Psoas muscle (tissue), 7 donors: ENCODE measurements at regions not wholly inside any gene's neighbourhood (a gene's known extent, or its start where the extent isn't known, plus 50 kb on each side); places are given as distances from the start of the nearest gene placed in this dataset.

Experiments used
- ATAC-seq, 4 donors: fragments of 200-7000 bp; cut with Tn5 transposase; one replicate each; pipeline ENCODE4 v1.9.1; 2020; ENCODE audit warnings: moderate library complexity in 3 of 4, mild to moderate bottlenecking in 2 of 4
- DNase-seq, 2 donors: peaks; one replicate each; pipeline ENCODE4 v3.0.0-alpha.2; 2020
- H3K27ac ChIP-seq: fragments of 200-600 bp; one replicate; pipeline ENCODE4 v1.8.0; 2022
- H3K27me3 ChIP-seq, 3 donors: fragments of 200-600 bp in 1 of 3; one replicate each; pipeline versions ENCODE4 v1.6.1 to v1.8.0; 2013 to 2022; ENCODE audit warnings: low read length in 2 of 3, mild to moderate bottlenecking in 2 of 3, moderate library complexity in 1 of 3; ENCODE audit not compliant: insufficient read depth in 3 of 3
- H3K36me3 ChIP-seq, 2 donors: fragments of 200-600 bp in 1 of 2; one replicate each; pipeline versions ENCODE4 v1.6.1 to v1.8.0; 2013 to 2022; ENCODE audit warnings: low read depth in 1 of 2, mild to moderate bottlenecking in 1 of 2, moderate library complexity in 1 of 2; ENCODE audit not compliant: insufficient read depth in 1 of 2
- H3K4me1 ChIP-seq: fragments of 200-600 bp; one replicate; pipeline ENCODE4 v1.8.0; 2022
- H3K4me3 ChIP-seq: fragments of 200-600 bp; one replicate; pipeline ENCODE4 v1.8.0; 2022; ENCODE audit warnings: mild to moderate bottlenecking
- H3K9me3 ChIP-seq: fragments of 200-600 bp; one replicate; pipeline ENCODE4 v1.8.0; 2022
- CTCF ChIP-seq: fragments of 200-600 bp; IDR thresholded peaks from one replicate; pipeline ENCODE4 v1.8.0; 2022; ENCODE audit warnings: antibody characterized with exemption
- WGBS, 3 donors: extraction: QIAGEN DNeasy Blood & Tissue Kit; methylation state at CpG; one replicate each; pipeline versions ENCODE4 v1.1.6 to v1.1.7; 2013; 5-methylcytosine and 5-hydroxymethylcytosine counted together
- intact Hi-C, 2 donors: fragments of 100-400 bp; cut with DNase I; formaldehyde crosslinking; loops; one replicate each; pipeline versions ENCODE4 v1.11.0 to v1.14.2; 2022
- donor health status: healthy with polysubstance abuse.
- donor health status: DM: no; HTN: no; CAD: no; lungs with moderate emphysema.
- donor health status: Bipolar disorder and iron deficiency.
- donor health status: healthy.
- donor health status: DM: yes; HTN: yes; CAD: no.
- donor health status: DM: no; HTN: no; CAD: no.
- donor health status: DM: yes; HTN: yes; CAD: no.

DNA sequence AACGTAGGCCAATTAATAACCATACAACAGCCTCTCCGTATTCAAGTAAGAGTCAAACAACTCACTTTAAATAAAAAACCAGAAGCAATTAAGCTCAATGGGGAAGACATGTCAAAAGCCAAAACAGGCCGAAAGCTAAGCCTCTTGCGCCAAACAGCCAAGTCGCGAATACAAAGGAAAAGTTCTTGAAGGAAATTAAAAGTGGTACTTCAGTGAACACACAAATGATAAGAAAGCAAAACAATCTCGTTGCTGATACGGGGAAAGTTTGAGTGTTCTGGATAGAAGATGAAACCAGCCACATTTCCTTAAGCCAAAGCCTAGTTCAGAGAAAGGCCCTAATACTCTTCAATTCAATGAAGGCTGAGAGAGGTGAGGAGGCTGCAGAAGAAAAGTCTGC, 53.4 kb downstream of the SIPA1L2 start:
- TF ChIP-seq CTCF, result no peak
- peaks cover 3% of the 10 kb centered on the region for H3K4me1 ChIP-seq
- H3K4me3 ChIP-seq, result no peak overlapping the region
- whole genome bisulfite sequencing, 3 donors, result 75 to 93% (median 85%) methylated on average over 8 of the region's 8 CpGs
- no peaks in the 10 kb centered on the region for H3K27me3 ChIP-seq
- ATAC-seq (no peak), DNase-seq (no peak)
- no peak overlapping the region for H3K27ac ChIP-seq
- intact Hi-C loops, result no loop called here
- H3K36me3 ChIP-seq, result no peaks in the 10 kb centered on the region
- H3K9me3 ChIP-seq, result no peaks in the 10 kb centered on the region

DNA sequence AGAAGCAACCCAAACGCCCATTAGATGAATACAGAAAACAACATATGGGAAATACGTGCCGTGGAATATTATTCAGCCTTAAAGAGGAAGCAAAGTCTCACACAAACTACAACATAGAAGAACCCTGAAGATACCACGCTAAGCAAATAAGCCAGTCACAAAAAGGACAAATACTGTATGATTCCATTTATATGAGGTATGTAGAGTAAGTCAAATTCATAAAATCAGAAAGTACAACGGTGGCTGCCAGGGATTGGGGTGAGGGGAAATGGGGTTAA, 54.2 kb downstream of the SIPA1L2 start:
- Histone ChIP-seq H3K9me3 (no peaks in the 10 kb centered on the region), H3K36me3 (no peaks in the 10 kb centered on the region), H3K27ac (no peak overlapping the region), H3K4me1 (peaks cover 3% of the 10 kb centered on the region), H3K27me3 (no peaks in the 10 kb centered on the region), H3K4me3 (no peak overlapping the region)
- intact Hi-C loops, result no loop called here
- WGBS, 3 donors, result 78 to 90% (median 82%) methylated on average over 5 of the region's 5 CpGs
- no peak for TF ChIP-seq CTCF
- ATAC-seq, result no peak
- no peak for DNase-seq

DNA sequence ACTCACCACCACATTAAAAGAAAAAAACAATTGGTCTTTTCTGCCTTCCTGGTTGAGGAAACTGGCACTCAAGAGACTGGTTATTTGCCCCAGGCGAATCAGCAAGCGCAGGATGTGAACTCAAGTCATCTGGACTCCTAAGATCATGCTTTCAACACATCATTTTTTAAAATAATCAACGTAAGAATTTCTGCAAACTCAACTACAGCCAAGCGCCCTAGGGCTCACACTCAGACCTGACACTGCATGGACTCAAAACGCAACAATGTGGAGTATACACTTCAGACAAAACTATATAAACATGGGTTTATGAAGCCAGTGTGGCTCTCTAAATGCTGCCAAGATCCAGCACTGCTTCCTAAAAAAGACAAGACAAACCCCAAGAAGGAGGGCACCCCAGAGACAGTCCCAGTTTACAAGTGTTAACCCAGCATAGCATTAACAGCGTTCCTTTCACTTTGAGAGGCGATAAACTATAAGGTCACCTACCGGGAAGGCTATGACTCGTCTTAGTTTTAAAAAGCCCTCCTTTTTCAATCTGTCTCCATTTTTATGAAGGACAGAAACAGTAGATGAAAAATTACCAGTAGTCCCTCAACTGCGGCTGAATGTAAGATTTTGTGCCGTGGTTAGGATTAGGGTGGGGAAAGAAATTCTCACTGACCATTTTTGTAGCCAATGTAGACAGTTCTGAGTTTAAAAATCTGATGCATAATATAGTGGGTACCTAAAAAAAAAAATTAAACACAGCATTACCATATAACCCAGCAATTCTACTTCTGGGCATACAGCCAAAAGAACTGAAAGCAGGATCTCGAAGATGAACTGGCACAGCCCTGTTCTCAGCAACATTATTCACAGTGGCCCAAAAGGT, 54.8 kb downstream of the SIPA1L2 start:
- no peaks in the 10 kb centered on the region for H3K36me3 ChIP-seq
- no peaks in the 10 kb centered on the region for H3K9me3 ChIP-seq
- H3K4me1 ChIP-seq, result peaks cover 3% of the 10 kb centered on the region
- no peak for DNase-seq
- no peak for TF ChIP-seq CTCF
- intact Hi-C loops, result no loop called here
- ATAC-seq, result no peak
- H3K4me3 ChIP-seq, result no peak overlapping the region
- H3K27ac ChIP-seq, result no peak overlapping the region
- 80 to 87% (median 81%) methylated on average over 12 of the region's 12 CpGs for WGBS, 3 donors
- H3K27me3 ChIP-seq, result no peaks in the 10 kb centered on the region

GRCh38 chr1:232574077-232574476, 55.9 kb downstream of the SIPA1L2 start:
- TF ChIP-seq CTCF, result no peak
- H3K27me3 ChIP-seq, result no peaks in the 10 kb centered on the region
- no peaks in the 10 kb centered on the region for H3K36me3 ChIP-seq
- no peak overlapping the region for H3K4me3 ChIP-seq
- H3K27ac ChIP-seq, result no peak overlapping the region
- no peaks in the 10 kb centered on the region for H3K9me3 ChIP-seq
- DNase-seq (no peak), ATAC-seq (no peak)
- 89 to 93% (median 89%) methylated on average over 3 of the region's 3 CpGs for WGBS, 3 donors
- H3K4me1 ChIP-seq, result peaks cover 2% of the 10 kb centered on the region
- intact Hi-C loops, result no loop called here

GRCh38 chr1:232571523-232571922, 58.4 kb downstream of the SIPA1L2 start:
- no peaks in the 10 kb centered on the region for H3K36me3 ChIP-seq
- H3K27ac ChIP-seq, result no peak overlapping the region
- no peak for TF ChIP-seq CTCF
- DNase-seq (no peak), ATAC-seq (peak in 2 of 4 donors; percentile 40)
- WGBS, 3 donors, result 78 to 84% (median 82%) methylated on average over 5 of the region's 5 CpGs
- no peaks in the 10 kb centered on the region for H3K27me3 ChIP-seq
- H3K4me1 ChIP-seq, result peaks cover 10% of the 10 kb centered on the region
- intact Hi-C loops, result no loop called here
- no peaks in the 10 kb centered on the region for H3K9me3 ChIP-seq
- no peak overlapping the region for H3K4me3 ChIP-seq
